ENCODE measurements at regions not wholly inside any gene's neighbourhood (a gene's known extent, or its start where the extent isn't known, plus 50 kb on each side); places are given as distances from the start of the nearest gene placed in this dataset.
"Not testable (repeated sequence)": the region's sequence is repeated elsewhere in the genome, so short reads cannot be mapped to it uniquely, and the experiment has no call there.

- DNase-seq (ENCODE audit: low read depth), result no peak
Observed at GRCh38 chr14:23694949-23695663, 58.9 kb downstream of the DHRS2 start.

DNA sequence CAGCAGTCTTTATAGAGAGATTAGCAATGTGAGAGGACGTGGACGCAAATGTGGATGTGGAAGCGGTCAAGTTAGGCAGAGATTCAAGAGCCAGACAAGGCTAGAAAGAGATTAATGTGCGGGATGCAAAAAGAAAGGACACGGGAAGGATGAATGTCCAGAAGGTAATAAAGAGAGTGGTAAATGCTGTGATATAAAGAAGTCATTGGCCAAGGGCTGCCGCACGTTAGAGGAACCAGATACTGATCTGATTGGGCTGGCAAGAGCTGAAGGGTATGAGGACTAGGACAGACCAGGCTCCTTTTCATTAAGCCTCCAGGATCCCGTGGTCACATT lies 59.5 kb downstream of the DHRS2 start:
- no peak for DNase-seq (ENCODE audit: low read depth)

DNA sequence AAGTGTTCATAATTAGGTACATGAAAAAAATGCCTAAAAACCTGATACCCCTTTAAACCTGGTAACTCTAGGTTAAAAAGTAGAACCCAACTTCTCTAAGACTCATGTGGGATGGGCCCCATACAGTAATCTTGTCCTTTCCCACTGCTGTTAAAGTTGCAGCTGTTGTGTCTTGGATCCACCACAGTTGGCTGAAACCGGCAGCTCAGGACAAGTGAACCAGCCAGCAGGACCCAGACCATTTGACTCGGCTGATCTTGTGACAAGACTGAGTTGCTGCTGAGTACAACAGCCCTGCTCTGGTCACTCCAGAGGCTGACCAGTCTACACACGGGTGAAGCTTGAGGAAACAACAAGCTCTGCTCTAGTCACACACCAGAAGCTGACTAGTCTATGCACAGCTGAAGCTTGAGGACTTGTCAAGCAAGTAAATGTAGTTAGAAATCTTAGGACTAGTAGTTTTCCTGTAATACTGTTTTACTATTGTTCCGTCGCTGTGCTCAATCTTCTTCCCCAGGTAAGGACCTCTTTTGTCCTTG lies 60.6 kb downstream of the DHRS2 start:
- DNase-seq (ENCODE audit: low read depth), result no peak

DNA sequence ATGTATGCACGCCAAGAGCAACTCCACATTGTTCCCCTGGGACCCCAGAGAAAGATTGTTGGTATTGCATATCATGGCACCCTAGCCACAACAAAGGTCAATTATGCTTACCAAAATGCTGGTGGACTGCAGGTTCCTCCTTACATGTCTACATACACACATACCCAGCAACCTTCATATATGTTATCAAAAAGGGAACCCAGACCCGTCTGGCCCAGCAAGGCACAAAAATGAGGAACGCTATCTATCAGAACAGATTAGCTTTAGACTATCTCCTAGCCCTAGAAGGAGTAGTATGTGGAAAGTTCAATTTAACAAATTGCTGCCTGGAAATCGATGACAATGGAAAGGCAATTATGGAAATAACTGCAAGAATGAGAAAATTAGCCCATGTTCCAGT lies 61.5 kb downstream of the DHRS2 start:
- DNase-seq (ENCODE audit: low read depth), result no peak

DNA sequence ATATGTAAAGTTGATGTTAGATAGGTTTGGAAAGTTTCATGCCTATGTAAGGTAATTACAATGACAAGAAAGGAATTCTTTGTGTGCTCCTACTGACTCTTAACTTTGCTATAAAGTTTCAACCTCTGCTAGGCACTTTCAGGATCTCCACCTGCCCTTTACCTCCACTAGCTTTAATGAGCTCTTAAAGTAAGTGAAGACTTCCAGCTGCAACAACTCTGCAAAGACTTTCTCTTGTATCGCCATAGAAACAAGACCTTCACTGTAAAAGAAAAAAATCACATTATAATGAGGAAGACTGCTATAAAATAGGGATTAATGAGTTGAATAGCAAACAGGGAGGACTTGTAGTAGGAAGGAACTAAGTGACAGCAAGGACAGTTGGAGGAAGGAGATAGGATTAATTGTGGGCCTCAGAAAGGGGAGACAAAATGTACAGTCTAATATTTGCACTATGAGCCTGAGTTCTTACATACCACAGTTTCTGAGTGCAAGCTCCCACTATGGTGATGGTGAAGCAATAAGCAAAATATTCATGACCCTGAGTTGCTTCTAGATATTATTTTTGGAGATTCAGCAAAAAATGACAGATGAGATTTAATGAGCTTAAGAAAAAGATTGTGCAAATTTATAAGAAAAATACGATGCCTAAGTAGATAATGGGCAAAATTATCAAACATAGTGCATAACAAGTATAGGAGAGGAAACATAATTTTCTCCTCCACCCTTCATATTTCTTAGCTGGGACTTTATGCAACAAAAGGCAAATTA lies 66.7 kb downstream of the DHRS2 start:
- no peak for DNase-seq (ENCODE audit: low read depth)

- DNase-seq (ENCODE audit: low read depth), result no peak
Observed at GRCh38 chr14:23704890-23705289, 68.7 kb downstream of the DHRS2 start.

GRCh38 chr14:23707415-23707814 lies 71.3 kb downstream of the DHRS2 start:
- DNase-seq (ENCODE audit: low read depth), result no peak

GRCh38 chr14:23708343-23708742 lies 72.2 kb downstream of the DHRS2 start:
- DNase-seq (ENCODE audit: low read depth), result no peak

GRCh38 chr14:23709923-23710322 lies 73.8 kb downstream of the DHRS2 start:
- DNase-seq (ENCODE audit: low read depth), result no peak

DNA sequence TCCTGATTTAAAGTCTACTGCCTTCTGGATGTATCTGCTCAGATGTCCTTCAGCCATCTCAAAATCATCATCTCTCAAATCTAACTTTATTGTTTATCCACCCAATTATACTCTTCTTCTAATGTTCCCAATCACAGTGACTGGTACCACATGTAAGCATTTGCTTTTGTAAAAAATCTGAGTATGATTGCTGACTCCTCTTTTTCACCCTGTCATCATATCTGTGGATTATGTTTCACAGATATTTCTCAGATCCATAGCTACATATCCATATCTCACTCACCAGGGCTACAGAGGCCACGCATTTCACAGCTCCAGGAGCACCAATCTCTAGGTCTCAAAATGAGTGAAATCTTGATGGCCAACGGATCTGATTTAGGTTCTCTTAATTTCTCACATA lies 76.1 kb downstream of the DHRS2 start:
- DNase-seq (ENCODE audit: low read depth), result no peak

DNA sequence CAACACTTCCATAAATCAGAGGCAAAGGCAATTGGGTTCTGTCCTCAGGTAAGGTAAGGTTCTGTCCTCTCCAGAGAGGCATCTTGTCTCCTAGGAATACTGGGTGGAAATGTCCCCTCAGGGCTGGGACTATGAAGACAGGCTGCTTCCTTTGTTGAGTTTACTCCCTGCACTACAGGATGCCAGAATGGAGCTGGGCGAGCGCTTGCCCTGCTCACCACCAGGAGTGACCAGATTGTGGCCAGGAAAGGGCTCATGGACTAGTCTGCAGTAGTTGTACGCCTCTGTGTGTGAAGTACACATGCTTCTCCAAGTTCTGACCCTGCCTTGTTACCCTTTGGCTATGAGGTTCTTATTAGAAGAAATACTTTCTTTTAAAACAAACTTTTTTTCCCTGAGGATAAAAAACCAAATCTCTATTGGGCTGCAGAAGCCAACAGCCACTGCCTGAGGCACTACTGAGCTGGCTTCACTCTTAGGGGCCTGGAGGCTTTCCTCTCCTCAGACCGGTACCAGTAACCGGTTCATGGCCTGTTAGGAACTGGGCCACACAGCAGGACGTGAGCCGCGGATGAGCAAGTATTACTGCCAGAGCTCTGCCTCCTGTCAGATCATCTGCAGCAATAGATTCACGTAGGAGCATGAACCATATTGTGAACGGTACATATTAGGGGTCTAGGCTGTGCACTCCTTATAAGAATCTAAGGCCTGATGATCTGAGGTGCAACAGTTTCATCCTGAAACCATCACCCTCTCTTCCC lies 83.2 kb downstream of the DHRS2 start:
- no peak for DNase-seq (ENCODE audit: low read depth)

DNA sequence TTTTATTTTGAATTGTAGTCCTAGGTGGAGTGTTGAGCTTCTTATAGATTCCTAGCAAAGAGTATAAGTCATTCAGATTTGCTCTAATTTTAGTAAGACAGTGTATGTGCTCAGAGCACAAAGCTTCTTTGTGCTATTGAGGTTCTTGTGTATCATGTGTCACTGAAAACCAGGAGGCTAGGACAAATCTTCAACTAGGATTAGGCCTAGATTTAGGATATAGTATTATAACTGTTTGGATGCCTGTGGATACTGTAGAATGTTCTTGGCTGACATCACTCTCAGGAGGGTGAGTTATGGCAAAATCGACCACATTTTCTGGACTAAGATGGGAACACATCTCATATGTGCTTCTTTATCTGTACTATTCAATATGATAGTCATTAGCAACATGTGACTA lies 86.5 kb downstream of the DHRS2 start:
- DNase-seq (ENCODE audit: low read depth), result no peak

GRCh38 chr14:23723911-23724310 lies 87.7 kb downstream of the DHRS2 start:
- no peak for DNase-seq (ENCODE audit: low read depth)

DNA sequence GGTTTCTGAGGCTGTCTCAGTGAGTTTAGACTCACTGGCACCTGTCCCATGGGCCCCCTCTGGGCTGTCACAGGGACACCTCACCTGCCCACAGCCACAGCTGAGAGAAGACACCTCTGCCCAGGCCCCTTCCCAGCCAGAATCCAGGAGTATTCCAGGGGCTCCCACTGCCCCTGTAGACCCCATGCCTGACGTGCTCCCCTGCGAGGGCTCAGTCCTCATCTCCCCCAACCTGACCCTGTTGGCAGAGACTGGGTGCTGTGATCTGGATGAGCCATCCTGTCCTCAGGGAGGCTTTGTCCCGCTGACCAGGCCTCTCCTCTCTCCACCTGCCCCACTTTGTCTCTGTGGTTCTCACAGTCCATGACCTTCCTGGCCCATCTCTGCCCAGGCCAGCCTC lies 89.4 kb downstream of the DHRS2 start:
- DNase-seq (ENCODE audit: low read depth), result no peak

GRCh38 chr14:23725980-23726710 lies 90.0 kb downstream of the DHRS2 start:
- DNase-seq (ENCODE audit: low read depth), result no peak

GRCh38 chr14:23727566-23728335 lies 91.6 kb downstream of the DHRS2 start:
- peak; percentile 28 for DNase-seq (ENCODE audit: low read depth)

- no peak for DNase-seq (ENCODE audit: low read depth)
Observed at GRCh38 chr14:23728791-23729190, 92.6 kb downstream of the DHRS2 start.

- no peak for DNase-seq (ENCODE audit: low read depth)
Observed at GRCh38 chr14:23729720-23730387, 93.7 kb downstream of the DHRS2 start.

GRCh38 chr14:23735394-23735793 lies 99.2 kb downstream of the DHRS2 start:
- DNase-seq (ENCODE audit: low read depth), result no peak

DNA sequence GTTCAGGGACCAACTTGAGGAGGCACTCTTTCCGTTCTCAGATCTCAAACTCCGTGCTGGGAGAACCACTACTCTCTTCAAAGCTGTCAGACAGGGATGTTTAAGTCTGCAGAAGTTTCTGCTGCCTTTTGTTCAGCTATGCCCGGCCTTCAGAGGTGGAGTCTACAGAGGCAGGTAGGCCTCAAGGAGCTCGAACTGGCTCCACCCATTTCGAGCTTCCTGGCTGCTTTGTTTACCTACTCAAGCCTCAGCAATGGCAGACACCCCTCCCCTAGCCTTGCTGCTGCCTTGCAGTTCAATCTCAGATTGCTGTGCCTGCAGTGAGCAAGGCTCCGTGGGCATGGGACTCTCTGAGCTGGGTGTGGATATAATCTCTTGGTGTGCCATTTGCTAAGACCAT lies 108.2 kb downstream of the DHRS2 start:
- DNase-seq (ENCODE audit: low read depth), result not testable (repeated sequence)

GRCh38 chr14:23750357-23750756 lies 114.2 kb downstream of the DHRS2 start:
- DNase-seq (ENCODE audit: low read depth), result no peak

Data from GM04504 (cell line).